Loucy (cell line): ENCODE measurements at regions not wholly inside any gene's neighbourhood (a gene's known extent, or its start where the extent isn't known, plus 50 kb on each side); places are given as distances from the start of the nearest gene placed in this dataset.

Experiments used
- H2AFZ ChIP-seq: fragments of 200-600 bp; sonication (generic); 2 replicates; pipeline ENCODE4 v1.6.0; 2016; ENCODE audit warnings: antibody characterized with exemption, mild to moderate bottlenecking, low read length, moderate library complexity
- H3F3A ChIP-seq: fragments of 200-600 bp; 2 replicates; pipeline ENCODE4 v1.6.0; 2016; ENCODE audit warnings: antibody characterized with exemption, low read depth, mild to moderate bottlenecking
- H3K27me3 ChIP-seq: fragments of 200-600 bp; sonication (generic); 2 replicates; pipeline ENCODE4 v1.6.1; 2014; ENCODE audit warnings: low read length, mild to moderate bottlenecking; ENCODE audit not compliant: insufficient read depth, poor library complexity, severe bottlenecking
- H3K36me3 ChIP-seq: fragments of 200-600 bp; sonication (generic); 2 replicates; pipeline ENCODE4 v1.6.1; 2016; ENCODE audit warnings: low read length; ENCODE audit not compliant: insufficient read depth
- H3K4me1 ChIP-seq: fragments of 200-600 bp; sonication (generic); 2 replicates; pipeline ENCODE4 v1.5.1; 2014; ENCODE audit warnings: low read length, mild to moderate bottlenecking; ENCODE audit not compliant: insufficient read depth, poor library complexity, severe bottlenecking
- H3K4me2 ChIP-seq: fragments of 200-600 bp; sonication (generic); 2 replicates; pipeline ENCODE4 v1.6.0; 2014; ENCODE audit warnings: antibody characterized with exemption, low read length, low read depth, mild to moderate bottlenecking; ENCODE audit not compliant: poor library complexity, severe bottlenecking
- H3K4me3 ChIP-seq: fragments of 200-600 bp; sonication (generic); 2 replicates; pipeline ENCODE4 v1.5.1; 2014; ENCODE audit warnings: low read length, mild to moderate bottlenecking, mixed read lengths; ENCODE audit not compliant: poor library complexity, severe bottlenecking
- H3K79me2 ChIP-seq: fragments of 200-600 bp; sonication (generic); 2 replicates; pipeline ENCODE4 v1.6.1; 2014; ENCODE audit warnings: low read length; ENCODE audit not compliant: insufficient read depth
- H3K9ac ChIP-seq: fragments of 200-600 bp; sonication (generic); 2 replicates; pipeline ENCODE4 v1.6.0; 2014; ENCODE audit warnings: mild to moderate bottlenecking, low read depth, low read length, moderate library complexity; ENCODE audit not compliant: poor library complexity, severe bottlenecking
- H3K9me2 ChIP-seq: fragments of 200-600 bp; sonication (generic); replicated peaks from 2 replicates; pipeline ENCODE4 v1.6.1; 2016; ENCODE audit warnings: low read depth, low read length, mixed read lengths
- H3K9me3 ChIP-seq: fragments of 200-600 bp; sonication (generic); 2 replicates; pipeline ENCODE4 v1.6.1; 2014; ENCODE audit warnings: mild to moderate bottlenecking, antibody characterized with exemption, low read length, low read depth; ENCODE audit not compliant: insufficient read depth
- H4K20me1 ChIP-seq: fragments of 200-600 bp; sonication (generic); 2 replicates; pipeline ENCODE4 v1.6.0; 2014; ENCODE audit warnings: antibody characterized with exemption, low read length, mild to moderate bottlenecking; ENCODE audit not compliant: insufficient read depth, poor library complexity, severe bottlenecking
- CTCF ChIP-seq: fragments of 200-600 bp; sonication (generic); conservative IDR thresholded peaks from 2 replicates; pipeline ENCODE4 v1.5.1; 2014; ENCODE audit warnings: mild to moderate bottlenecking, antibody characterized with exemption, low read length
- EZH2phosphoT487 ChIP-seq: fragments of 200-600 bp; IDR thresholded peaks from 2 replicates; pipeline ENCODE4 v1.6.1; 2018; ENCODE audit warnings: antibody characterized with exemption, mild to moderate bottlenecking, moderate library complexity, borderline replicate concordance

GRCh38 chr6:45784250-45784649 is 231.4 kb downstream of the CLIC5 start:
- H3K27me3 ChIP-seq: no peaks in the 10 kb centered on the region
- no peaks in the 10 kb centered on the region for H4K20me1 ChIP-seq
- H3K36me3 ChIP-seq: no peaks in the 10 kb centered on the region
- no peaks in the 10 kb centered on the region for H3K9me2 ChIP-seq
- H3K9me3 ChIP-seq: no peaks in the 10 kb centered on the region
- H3F3A ChIP-seq: no peaks in the 10 kb centered on the region
- H3K4me1 ChIP-seq: no peaks in the 10 kb centered on the region
- no peak for TF ChIP-seq EZH2phosphoT487
- no peak for TF ChIP-seq CTCF
- H3K4me2 ChIP-seq: no peak overlapping the region
- H2AFZ ChIP-seq: no peak overlapping the region
- H3K9ac ChIP-seq: no peak overlapping the region
- no peaks in the 10 kb centered on the region for H3K79me2 ChIP-seq
- H3K4me3 ChIP-seq: no peak overlapping the region

- H3F3A ChIP-seq: no peaks in the 10 kb centered on the region
- H3K27me3 ChIP-seq: no peaks in the 10 kb centered on the region
- no peaks in the 10 kb centered on the region for H3K79me2 ChIP-seq
- no peak overlapping the region for H3K4me2 ChIP-seq
- H3K4me1 ChIP-seq: no peaks in the 10 kb centered on the region
- no peaks in the 10 kb centered on the region for H3K9me3 ChIP-seq
- no peak for TF ChIP-seq CTCF
- no peak for TF ChIP-seq EZH2phosphoT487
- H3K9me2 ChIP-seq: no peaks in the 10 kb centered on the region
- H2AFZ ChIP-seq: no peak overlapping the region
- no peaks in the 10 kb centered on the region for H4K20me1 ChIP-seq
- no peaks in the 10 kb centered on the region for H3K36me3 ChIP-seq
- H3K4me3 ChIP-seq: no peak overlapping the region
- no peak overlapping the region for H3K9ac ChIP-seq
Observed at GRCh38 chr6:45783716-45784115, 231.9 kb downstream of the CLIC5 start.

GRCh38 chr6:45781890-45782289 is 233.8 kb downstream of the CLIC5 start:
- H3K9ac ChIP-seq: no peak overlapping the region
- H3K27me3 ChIP-seq: no peaks in the 10 kb centered on the region
- H3K79me2 ChIP-seq: no peaks in the 10 kb centered on the region
- H3F3A ChIP-seq: no peaks in the 10 kb centered on the region
- no peak overlapping the region for H2AFZ ChIP-seq
- no peak overlapping the region for H3K4me2 ChIP-seq
- no peaks in the 10 kb centered on the region for H3K4me1 ChIP-seq
- no peaks in the 10 kb centered on the region for H3K36me3 ChIP-seq
- no peaks in the 10 kb centered on the region for H3K9me2 ChIP-seq
- no peaks in the 10 kb centered on the region for H4K20me1 ChIP-seq
- H3K4me3 ChIP-seq: no peak overlapping the region
- H3K9me3 ChIP-seq: no peaks in the 10 kb centered on the region
- TF ChIP-seq CTCF: no peak
- TF ChIP-seq EZH2phosphoT487: no peak
